Ascending aorta (tissue), 2 donors: ENCODE measurements at regions not wholly inside any gene's neighbourhood (a gene's known extent, or its start where the extent isn't known, plus 50 kb on each side); places are given as distances from the start of the nearest gene placed in this dataset.

ENCODE experiments used
- DNase-seq, 2 donors: peaks; one replicate each; pipeline ENCODE4 v3.0.0-alpha.2; 2019; ENCODE audit warnings: low spot score in 2 of 2
- H3K27ac ChIP-seq, 2 donors: fragments of 200-600 bp; sonication (generic); one replicate each; pipeline ENCODE4 v1.5.1; 2016 to 2017; ENCODE audit warnings: mild to moderate bottlenecking in 1 of 2
- H3K27me3 ChIP-seq: fragments of 200-600 bp; sonication (generic); one replicate; pipeline ENCODE4 v1.5.1; 2017
- H3K36me3 ChIP-seq, 2 donors: fragments of 200-600 bp; sonication (generic); one replicate each; pipeline ENCODE4 v1.5.1; 2016
- H3K4me1 ChIP-seq, 2 donors: fragments of 200-600 bp; sonication (generic); one replicate each; pipeline ENCODE4 v1.5.1; 2016 to 2017; ENCODE audit warnings: mild to moderate bottlenecking in 1 of 2
- H3K4me3 ChIP-seq, 2 donors: fragments of 200-600 bp; sonication (generic); one replicate each; pipeline ENCODE4 v1.5.1; 2016 to 2017; ENCODE audit warnings: mild to moderate bottlenecking in 1 of 2
- H3K9me3 ChIP-seq, 2 donors: fragments of 200-600 bp; sonication (generic); one replicate each; pipeline ENCODE4 v1.5.1; 2016
- CTCF ChIP-seq, 3 experiments: fragments of 200-600 bp in 2 of 3; fragments of 450-650 bp in 1 of 3; sonication (generic) in 2 of 3; IDR thresholded peaks; one replicate each; pipeline ENCODE4 v1.5.1; 2016 to 2019; ENCODE audit warnings: antibody characterized with exemption in 3 of 3, mild to moderate bottlenecking in 1 of 3, moderate library complexity in 1 of 3
- intact Hi-C: fragments of 100-400 bp; cut with DNase I; formaldehyde crosslinking; loops from one replicate; pipeline ENCODE4 v1.15.1; 2023

GRCh38 chr2:7242189-7242867 is 325.1 kb downstream of the RNF144A start:
- no peak for DNase-seq
- H3K27ac ChIP-seq, result no peak overlapping the region
- H3K4me1 ChIP-seq, result no peaks in the 10 kb centered on the region
- no peaks in the 10 kb centered on the region for H3K27me3 ChIP-seq
- no peak overlapping the region for H3K4me3 ChIP-seq
- no peaks in the 10 kb centered on the region for H3K36me3 ChIP-seq
- H3K9me3 ChIP-seq, result no peaks in the 10 kb centered on the region
- intact Hi-C loops, result no loop called here
- TF ChIP-seq CTCF (IDR thresholded peaks at IDR 0.05), result no peak

- H3K36me3 ChIP-seq, result no peaks in the 10 kb centered on the region
- no peaks in the 10 kb centered on the region for H3K27me3 ChIP-seq
- TF ChIP-seq CTCF (IDR thresholded peaks at IDR 0.05), result no peak
- H3K4me1 ChIP-seq, result no peaks in the 10 kb centered on the region
- intact Hi-C loops, result no loop called here
- H3K27ac ChIP-seq, result no peak overlapping the region
- no peak overlapping the region for H3K4me3 ChIP-seq
- no peak for DNase-seq
- no peaks in the 10 kb centered on the region for H3K9me3 ChIP-seq
Observed at GRCh38 chr2:7243276-7243675, 326.1 kb downstream of the RNF144A start.

GRCh38 chr2:7256377-7256776 is 339.2 kb downstream of the RNF144A start:
- intact Hi-C loops, result no loop called here
- Histone ChIP-seq H3K4me1 (no peaks in the 10 kb centered on the region), H3K9me3 (no peaks in the 10 kb centered on the region), H3K27ac (no peak overlapping the region), H3K36me3 (no peaks in the 10 kb centered on the region), H3K4me3 (no peak overlapping the region), H3K27me3 (no peaks in the 10 kb centered on the region)
- no peak for TF ChIP-seq CTCF (IDR thresholded peaks at IDR 0.05)
- DNase-seq, result no peak

GRCh38 chr2:7262727-7263126 is 345.5 kb downstream of the RNF144A start:
- no peaks in the 10 kb centered on the region for H3K4me1 ChIP-seq

GRCh38 chr2:7264791-7265190 is 347.6 kb downstream of the RNF144A start:
- intact Hi-C loops, result no loop called here
- TF ChIP-seq CTCF (IDR thresholded peaks at IDR 0.05), result no peak

More at GRCh38 chr2:7262727-7263126, 345.5 kb downstream of the RNF144A start:
- DNase-seq, result no peak
- Histone ChIP-seq H3K36me3 (no peaks in the 10 kb centered on the region), H3K27ac (no peak overlapping the region), H3K4me3 (no peak overlapping the region), H3K9me3 (no peaks in the 10 kb centered on the region), H3K27me3 (no peaks in the 10 kb centered on the region)
- intact Hi-C loops, result no loop called here
- no peak for TF ChIP-seq CTCF (IDR thresholded peaks at IDR 0.05)

GRCh38 chr2:7265286-7265685 is 348.1 kb downstream of the RNF144A start:
- intact Hi-C loops, result no loop called here

More at GRCh38 chr2:7264791-7265190, 347.6 kb downstream of the RNF144A start:
- Histone ChIP-seq H3K36me3 (no peaks in the 10 kb centered on the region), H3K4me3 (no peak overlapping the region), H3K4me1 (no peaks in the 10 kb centered on the region), H3K27ac (no peak overlapping the region), H3K27me3 (no peaks in the 10 kb centered on the region), H3K9me3 (no peaks in the 10 kb centered on the region)
- no peak for DNase-seq

More at GRCh38 chr2:7265286-7265685, 348.1 kb downstream of the RNF144A start:
- H3K27ac ChIP-seq, result no peak overlapping the region
- no peak for DNase-seq
- H3K4me3 ChIP-seq, result no peak overlapping the region
- no peak for TF ChIP-seq CTCF (IDR thresholded peaks at IDR 0.05)
- H3K9me3 ChIP-seq, result no peaks in the 10 kb centered on the region
- no peaks in the 10 kb centered on the region for H3K27me3 ChIP-seq
- no peaks in the 10 kb centered on the region for H3K36me3 ChIP-seq
- no peaks in the 10 kb centered on the region for H3K4me1 ChIP-seq
